RPMI7951 (cell line): ENCODE measurements at regions not wholly inside any gene's neighbourhood (a gene's known extent, or its start where the extent isn't known, plus 50 kb on each side); places are given as distances from the start of the nearest gene placed in this dataset.

Experiments
- DNase-seq: peaks from one replicate; pipeline ENCODE4 v3.0.0-alpha.2; 2012; ENCODE audit warnings: low read depth

DNA sequence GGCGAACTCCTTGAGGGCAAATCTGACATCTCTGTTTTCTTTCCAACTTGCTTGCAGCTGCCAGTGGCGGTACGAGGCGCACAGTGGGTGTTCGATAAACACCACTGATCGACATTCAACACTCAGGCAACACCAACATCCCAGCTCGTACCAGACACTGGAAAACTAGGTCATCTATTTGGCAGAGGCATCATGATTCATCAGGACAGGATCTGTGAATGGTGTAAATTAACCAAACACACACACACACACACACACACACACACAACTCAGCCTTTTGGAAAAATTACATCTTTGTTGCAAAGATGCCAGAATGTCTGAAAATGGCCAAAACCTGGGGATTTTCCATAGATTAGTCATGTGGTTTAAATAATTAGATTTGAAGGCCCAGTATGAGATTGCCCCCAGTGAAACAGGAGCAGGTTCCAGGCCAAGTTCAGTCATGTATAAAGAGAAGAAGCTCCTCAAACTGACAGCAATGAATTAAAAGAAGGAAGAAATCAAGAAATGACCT, 150.5 kb upstream of the NCKAP5 start:
- DNase-seq: peak; percentile 90

DNA sequence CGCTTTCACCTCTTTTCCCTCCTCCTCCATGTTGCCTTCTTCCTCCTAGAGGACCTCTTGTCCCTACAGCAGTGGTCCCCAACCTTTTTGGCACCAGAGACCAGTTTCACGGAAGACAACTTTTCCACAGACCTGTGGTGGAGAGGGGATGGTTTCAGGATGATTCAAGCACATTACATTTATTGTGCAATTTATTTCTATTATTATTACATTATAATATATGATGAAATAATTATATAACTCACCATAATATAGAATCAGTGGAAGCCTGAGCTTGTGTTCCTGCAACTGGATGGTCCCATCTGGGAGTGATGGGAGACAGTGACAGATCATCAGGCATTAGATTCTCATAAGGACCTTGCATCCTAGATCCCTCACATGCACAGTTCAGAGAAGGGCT, 152.2 kb upstream of the NCKAP5 start:
- no peak for DNase-seq

GRCh38 chr2:133721118-133721517, 152.9 kb upstream of the NCKAP5 start:
- no peak for DNase-seq

- DNase-seq: no peak
Measured at GRCh38 chr2:133723133-133723532, 154.9 kb upstream of the NCKAP5 start.

DNA sequence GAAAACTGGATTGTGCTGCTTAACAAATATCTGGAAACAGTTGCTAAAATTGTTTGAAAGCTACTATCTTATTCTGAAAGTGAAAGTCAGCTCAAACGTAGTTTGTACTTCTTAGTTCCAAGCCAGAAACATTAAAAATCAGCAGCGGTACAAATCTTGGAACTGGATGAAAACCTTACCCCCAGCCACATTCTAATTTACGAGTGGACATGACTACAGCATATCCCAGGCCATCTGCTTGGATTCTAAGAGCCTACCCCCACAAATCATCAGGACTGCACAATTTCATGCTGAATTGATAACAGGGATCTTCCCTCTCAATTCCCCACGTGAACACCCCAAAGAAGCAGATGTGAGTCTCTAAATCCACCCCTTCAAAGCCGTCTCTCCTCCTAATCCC, 158.7 kb upstream of the NCKAP5 start:
- DNase-seq: no peak

DNA sequence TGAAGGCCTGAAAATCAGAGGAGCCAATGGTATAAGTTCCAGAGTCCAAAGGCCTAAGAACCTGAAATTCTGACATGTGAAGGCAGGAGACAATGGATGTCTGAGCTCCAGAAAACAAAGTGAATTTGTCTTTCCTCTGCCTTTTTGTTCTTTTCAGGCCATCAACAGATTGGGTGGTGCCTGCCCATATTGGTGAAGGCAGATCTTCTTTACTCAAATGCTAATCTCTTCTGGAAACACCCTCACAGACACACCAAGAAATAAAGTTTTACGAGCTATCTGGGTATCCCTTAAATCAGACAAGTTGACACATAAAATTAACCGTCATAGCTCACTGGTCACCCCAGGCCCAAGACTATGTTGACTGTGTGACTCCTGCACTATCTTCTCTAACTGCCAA, 163.8 kb upstream of the NCKAP5 start:
- DNase-seq: no peak

DNA sequence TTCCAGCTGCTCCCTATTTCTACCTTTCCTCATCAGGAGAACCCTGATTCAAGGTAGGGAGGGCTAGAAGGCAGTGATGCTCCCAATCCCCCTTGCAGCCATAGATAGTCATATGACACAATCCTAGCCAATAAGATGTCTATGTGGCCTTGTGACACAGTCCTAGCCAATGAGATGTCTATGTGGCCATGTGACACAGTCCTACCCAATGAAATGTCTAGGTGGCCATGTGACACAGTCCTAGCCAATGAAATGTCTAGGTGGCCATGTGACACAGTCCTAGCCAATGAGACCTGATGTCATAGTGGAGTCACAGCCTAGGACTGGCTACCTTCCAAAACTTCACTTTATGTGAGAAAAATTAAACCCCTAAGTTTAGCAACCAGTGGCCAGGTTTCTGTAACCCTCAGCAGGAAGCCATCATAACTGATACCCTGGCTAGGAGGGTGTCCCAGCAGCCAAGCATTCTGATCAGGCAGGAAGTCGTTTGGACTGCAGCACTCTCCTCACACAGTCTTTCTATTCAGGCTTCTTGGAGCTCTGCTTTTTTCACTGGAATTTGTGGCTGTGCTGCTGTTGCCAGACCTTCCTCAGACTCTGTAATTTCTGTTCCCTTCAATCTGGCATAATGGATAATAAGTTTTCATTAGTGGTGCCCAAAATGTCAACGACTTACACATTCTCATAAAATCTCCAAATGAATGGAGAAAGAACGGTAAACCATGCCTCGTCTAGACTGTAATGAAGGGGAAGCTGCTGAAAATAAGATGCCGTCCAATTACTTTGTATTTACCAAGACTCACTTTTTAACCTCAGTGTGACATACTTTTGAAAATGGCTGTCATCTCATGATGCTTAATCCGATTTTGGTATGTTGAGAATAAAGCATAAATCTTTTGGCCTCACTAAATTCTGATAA, 165.0 kb upstream of the NCKAP5 start:
- DNase-seq: peak; percentile 15

- peak; percentile 77 for DNase-seq
Measured at GRCh38 chr2:133733901-133734255, 165.6 kb upstream of the NCKAP5 start.

- DNase-seq: peak; percentile 31
Measured at GRCh38 chr2:133734716-133735495, 166.6 kb upstream of the NCKAP5 start.

DNA sequence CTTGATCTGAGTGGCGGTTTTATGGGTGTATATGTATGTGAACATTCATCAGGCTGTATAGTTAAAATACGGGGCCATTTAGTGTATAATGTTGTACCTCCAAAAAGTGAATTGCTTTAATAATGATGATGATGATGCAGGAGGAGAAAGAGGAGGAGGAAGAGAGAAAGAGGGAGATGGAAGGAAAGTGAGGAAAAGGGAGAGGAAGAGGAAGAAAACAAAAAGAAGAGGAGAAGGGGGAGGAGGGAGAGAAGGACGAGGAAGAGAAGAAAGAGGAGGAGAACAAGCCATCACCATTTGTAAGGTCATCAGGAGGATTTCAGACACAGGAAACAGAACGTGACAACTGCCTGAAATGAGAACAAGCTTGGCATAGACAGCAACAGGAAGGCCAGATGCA, 168.4 kb upstream of the NCKAP5 start:
- DNase-seq: no peak

DNA sequence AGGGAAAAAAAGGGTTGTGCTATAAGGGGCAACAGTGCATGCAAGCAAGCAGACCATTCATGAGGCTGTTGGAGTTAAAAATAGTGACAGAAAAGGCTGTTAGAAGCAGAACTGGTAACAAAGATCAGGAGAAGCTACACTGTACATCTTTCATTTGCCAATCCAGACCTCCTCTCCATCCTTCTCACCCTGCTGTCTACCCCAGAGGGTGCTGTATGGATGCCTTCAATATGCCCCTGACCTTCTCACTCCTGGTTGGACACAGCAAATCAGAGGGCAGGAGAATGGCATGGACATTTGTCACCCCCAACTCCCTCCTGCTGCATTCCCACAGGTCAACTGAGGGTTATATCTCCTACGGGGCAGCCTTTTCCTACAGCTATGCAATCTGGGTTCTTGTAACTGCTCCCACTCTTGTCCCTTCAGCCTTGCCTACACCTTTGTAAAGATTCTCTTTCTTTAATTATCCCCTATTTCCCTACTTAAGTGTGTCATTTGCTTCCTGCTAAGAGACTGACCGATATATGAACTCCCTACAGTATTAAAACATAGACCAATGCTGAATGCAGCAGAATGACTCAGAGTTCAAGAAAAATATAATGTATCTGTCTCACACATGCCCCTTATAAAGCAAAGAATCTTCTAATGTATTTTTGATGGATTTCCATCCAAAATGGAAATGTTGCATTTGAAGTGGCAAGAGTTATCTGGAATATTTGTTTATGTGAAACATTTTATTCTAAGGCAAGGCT, 169.2 kb upstream of the NCKAP5 start:
- DNase-seq: peak; percentile 17

DNA sequence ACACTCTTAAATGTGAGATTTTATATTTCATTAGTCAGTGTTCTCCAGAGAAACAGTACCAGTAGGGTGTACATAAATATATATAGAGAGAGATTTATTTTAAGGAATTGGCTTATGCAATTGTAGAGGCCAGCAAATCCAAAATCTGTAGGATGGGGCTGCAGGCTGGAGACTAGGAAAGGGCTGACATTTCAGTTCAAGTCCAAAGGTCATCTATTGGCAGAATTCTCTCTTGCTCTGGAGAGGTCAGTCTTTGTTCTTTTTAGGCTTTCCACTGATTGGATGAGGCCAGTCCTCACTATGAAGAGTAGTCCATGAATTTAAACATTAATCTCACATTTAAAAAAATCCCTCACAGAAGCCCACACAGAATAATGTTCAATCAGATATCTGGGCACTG, 170.8 kb upstream of the NCKAP5 start:
- no peak for DNase-seq

DNA sequence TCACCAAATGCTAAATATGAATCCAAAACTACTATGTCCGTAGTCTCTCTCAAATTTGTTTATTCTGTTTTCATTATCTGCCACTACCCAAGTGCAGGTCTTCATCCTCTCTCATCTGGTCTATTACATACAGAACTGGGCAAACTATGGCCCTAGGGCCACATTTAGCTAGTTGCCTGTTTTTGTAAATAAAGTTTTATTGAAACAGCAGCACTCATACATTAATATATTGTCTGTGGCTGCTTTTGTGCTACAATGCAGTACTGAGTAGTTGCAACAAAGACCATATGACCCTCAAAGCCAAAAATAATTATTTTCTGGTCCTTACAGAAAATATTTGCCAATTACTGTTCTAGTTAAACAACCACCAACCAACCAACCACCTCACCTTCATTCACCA, 172.2 kb upstream of the NCKAP5 start:
- DNase-seq: no peak

- no peak for DNase-seq
Measured at GRCh38 chr2:133748007-133748700, 179.9 kb upstream of the NCKAP5 start.

DNA sequence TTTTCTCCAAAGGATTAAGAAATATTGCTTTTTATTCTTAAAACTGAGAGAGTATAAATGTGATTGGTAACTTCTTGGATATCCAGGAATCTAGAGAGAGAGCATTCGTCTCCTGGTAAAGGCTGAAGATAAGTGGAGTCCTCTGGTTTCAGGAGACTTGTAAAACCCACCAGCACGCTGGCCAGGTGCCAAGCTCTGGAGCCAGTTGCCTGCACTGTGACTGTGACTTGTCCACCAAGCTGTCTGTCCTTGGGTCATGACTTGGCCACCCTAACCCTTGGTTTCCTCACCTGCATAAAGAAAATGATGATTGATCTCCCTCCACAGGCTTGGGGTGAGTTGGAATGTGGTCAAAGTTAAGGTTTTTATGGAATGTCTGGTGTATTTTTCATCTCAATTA, 185.4 kb upstream of the NCKAP5 start:
- no peak for DNase-seq

DNA sequence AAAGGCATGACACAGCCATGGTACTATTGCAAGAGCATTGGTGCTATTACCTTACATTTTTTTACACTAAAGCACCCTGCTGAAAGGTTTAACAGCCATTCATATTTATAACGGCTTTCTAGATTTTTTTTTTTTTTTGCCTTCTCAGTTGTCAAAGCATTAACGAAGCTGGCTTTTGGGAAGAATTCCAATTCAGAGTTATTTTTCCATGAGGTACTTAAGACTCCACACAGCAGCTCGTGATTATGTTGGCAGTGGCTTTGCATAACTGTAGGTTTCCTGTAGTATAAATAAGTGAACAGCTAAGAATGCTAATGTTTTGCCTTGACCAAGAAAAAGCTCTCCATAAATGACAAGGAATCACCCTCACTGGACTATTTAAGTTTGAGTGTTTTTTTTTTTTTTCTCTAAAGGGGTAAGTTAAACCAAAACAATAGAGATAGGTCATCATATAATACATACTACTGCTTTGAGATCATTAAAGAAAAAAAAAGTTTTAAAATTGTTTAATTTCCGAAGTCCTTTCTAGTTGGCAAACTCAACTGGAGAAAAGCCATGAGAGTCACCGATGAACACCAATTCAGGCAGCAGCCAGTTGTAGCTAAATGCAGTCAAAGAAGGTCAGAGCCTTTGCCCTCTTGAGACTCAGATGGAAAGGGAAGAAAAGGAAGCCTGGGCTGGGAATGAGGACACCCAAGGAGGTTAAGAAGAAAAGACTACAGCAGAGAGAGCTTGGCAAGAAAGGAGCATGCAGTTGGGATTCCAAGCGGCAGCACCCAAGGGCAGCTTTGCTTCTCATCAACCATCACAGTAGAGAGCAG, 187.4 kb upstream of the NCKAP5 start:
- peak; percentile 39 for DNase-seq

- DNase-seq: no peak
Measured at GRCh38 chr2:133756833-133757232, 188.6 kb upstream of the NCKAP5 start.

GRCh38 chr2:133760376-133760775, 192.1 kb upstream of the NCKAP5 start:
- peak; percentile 36 for DNase-seq

DNA sequence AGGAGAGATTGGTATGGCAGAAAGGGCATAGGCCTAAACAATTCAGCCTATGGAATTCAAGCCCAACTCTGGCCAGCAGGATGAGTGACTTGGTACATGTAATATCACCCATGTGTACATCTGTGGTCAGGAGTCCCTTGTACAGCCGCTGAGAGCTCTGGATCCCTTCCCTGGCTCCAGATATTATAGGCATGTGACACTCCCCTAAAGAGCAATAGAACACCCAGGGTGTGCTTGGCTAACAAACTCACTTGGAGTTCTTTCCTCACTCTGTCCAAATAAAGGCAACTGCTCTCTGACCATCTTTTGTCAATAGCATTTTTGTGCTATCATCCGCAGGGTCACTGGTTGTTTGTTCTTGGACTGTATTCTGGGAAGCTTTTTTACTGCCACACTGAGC, 197.4 kb upstream of the NCKAP5 start:
- no peak for DNase-seq

GRCh38 chr2:133766164-133766832, 198.0 kb upstream of the NCKAP5 start:
- DNase-seq: no peak
